B cell (primary cell): ENCODE measurements at regions not wholly inside any gene's neighbourhood (a gene's known extent, or its start where the extent isn't known, plus 50 kb on each side); places are given as distances from the start of the nearest gene placed in this dataset.

ENCODE experiments used
- ATAC-seq: fragments of 200-7000 bp; cut with Tn5 transposase; one replicate; pipeline ENCODE4 v1.10.0; 2021; ENCODE audit warnings: low read depth, mild to moderate bottlenecking, moderate number of reproducible peaks, moderate library complexity
- CTCF ChIA-PET: fragments of 350-600 bp; sonication (Branson Sonifier 250); formaldehyde crosslinking; loops from one replicate; lab custom pipeline; 2021; ENCODE audit warnings: antibody characterized with exemption, inconsistent platforms; lab: Charles Lee
- POLR2A ChIA-PET: fragments of 350-600 bp; sonication (Branson Sonifier 250); formaldehyde crosslinking; loops from one replicate; lab custom pipeline; 2021; ENCODE audit warnings: antibody characterized with exemption; lab: Charles Lee
- DNase-seq: peaks from one replicate; pipeline ENCODE4 v3.0.0; 2013
- H2AFZ ChIP-seq: 2 replicates; pipeline ENCODE4 v1.6.1; 2012; ENCODE audit warnings: mild to moderate bottlenecking, low read depth, low read length; ENCODE audit not compliant: insufficient read depth, poor library complexity, severe bottlenecking
- H3K27ac ChIP-seq, 2 donors: 1 replicate in 1 of 2; 2 replicates in 1 of 2; pipeline ENCODE4 v1.5.1; 2012 to 2013; ENCODE audit warnings: low read length in 2 of 2, mild to moderate bottlenecking in 2 of 2, moderate library complexity in 1 of 2
- H3K27me3 ChIP-seq, 4 experiments: fragments of 200-600 bp in 1 of 4; sonication (generic) in 1 of 4; replicated peaks in 1 of 4; 1 replicate in 2 of 4; 2 replicates in 2 of 4; pipeline versions ENCODE4 v1.6.1 to v1.7.0; 2013 to 2016; ENCODE audit warnings: low read length in 3 of 4, mild to moderate bottlenecking in 2 of 4, mixed read lengths in 1 of 4, moderate library complexity in 1 of 4; ENCODE audit not compliant: insufficient read depth in 4 of 4, control insufficient read depth in 3 of 4; ENCODE audit errors: control extremely low read depth in 1 of 4
- H3K36me3 ChIP-seq, 2 experiments: replicated peaks in 1 of 2; 1 replicate in 1 of 2; 2 replicates in 1 of 2; pipeline versions ENCODE4 v1.6.1 to v1.7.1; 2013; ENCODE audit warnings: low read length in 1 of 2; ENCODE audit not compliant: insufficient read depth in 2 of 2, control insufficient read depth in 1 of 2; ENCODE audit errors: control extremely low read depth in 1 of 2, extremely low read depth in 1 of 2
- H3K4me1 ChIP-seq, 2 donors: fragments of 200-600 bp in 1 of 2; sonication (generic) in 1 of 2; 1 replicate in 1 of 2; 2 replicates in 1 of 2; pipeline versions ENCODE4 v1.5.1 to v1.6.1; 2013 to 2017; ENCODE audit warnings: low read length in 2 of 2; ENCODE audit not compliant: control insufficient read depth in 2 of 2, insufficient read depth in 2 of 2
- H3K4me2 ChIP-seq: replicated peaks from 2 replicates; pipeline ENCODE3; 2012; ENCODE audit warnings: mild to moderate bottlenecking, low read depth, low read length; ENCODE audit not compliant: poor library complexity, severe bottlenecking
- H3K4me3 ChIP-seq, 5 experiments: fragments of 200-600 bp in 1 of 5; sonication (generic) in 1 of 5; 1 replicate in 3 of 5; 2 replicates in 2 of 5; pipeline versions ENCODE4 v1.5.1 to v1.7.0; 2011 to 2016; ENCODE audit warnings: low read length in 4 of 5, mild to moderate bottlenecking in 4 of 5, low read depth in 2 of 5, control low read depth in 1 of 5, moderate library complexity in 1 of 5; ENCODE audit not compliant: insufficient read depth in 1 of 5; ENCODE audit errors: control extremely low read depth in 1 of 5, extremely low read depth in 1 of 5
- H3K79me2 ChIP-seq: fragments of 200-600 bp; sonication (generic); one replicate; pipeline ENCODE4 v1.6.0; 2016; ENCODE audit warnings: low read length; ENCODE audit not compliant: control insufficient read depth, insufficient read depth
- H3K9ac ChIP-seq: fragments of 200-600 bp; sonication (generic); 2 replicates; pipeline ENCODE4 v1.6.1; 2017; ENCODE audit warnings: mild to moderate bottlenecking, low read length, moderate library complexity
- H3K9me3 ChIP-seq, 3 donors: one replicate each; pipeline versions ENCODE4 v1.6.1 to v1.7.1; 2013; ENCODE audit warnings: low read length in 2 of 3; ENCODE audit not compliant: control insufficient read depth in 2 of 3, insufficient read depth in 1 of 3; ENCODE audit errors: control extremely low read depth in 1 of 3
- H4K20me1 ChIP-seq: 2 replicates; pipeline ENCODE4 v1.6.0; 2012; ENCODE audit warnings: mild to moderate bottlenecking, low read length; ENCODE audit not compliant: insufficient read depth, control insufficient read depth, poor library complexity, severe bottlenecking
- H3K27ac Mint-ChIP-seq: one replicate; pipeline ENCODE4 v1.8.0; 2021; ENCODE audit warnings: mixed read lengths
- H3K27me3 Mint-ChIP-seq: one replicate; pipeline ENCODE4 v1.8.0; 2021; ENCODE audit warnings: mixed read lengths
- H3K4me1 Mint-ChIP-seq: one replicate; pipeline ENCODE4 v1.8.0; 2021; ENCODE audit warnings: mixed read lengths
- H3K4me3 Mint-ChIP-seq: one replicate; pipeline ENCODE4 v1.8.0; 2021; ENCODE audit warnings: mixed read lengths
- H3K9me3 Mint-ChIP-seq: one replicate; pipeline ENCODE4 v1.8.0; 2022; ENCODE audit warnings: mixed read lengths; ENCODE audit not compliant: insufficient read depth
- CTCF ChIP-seq: fragments of 200-600 bp; IDR thresholded peaks from one replicate; pipeline ENCODE4 v1.8.0; 2022; ENCODE audit warnings: antibody characterized with exemption, mild to moderate bottlenecking
- EZH2 ChIP-seq: IDR thresholded peaks from 2 replicates; pipeline ENCODE4 v1.6.1; 2012; ENCODE audit warnings: borderline replicate concordance, low read depth, mild to moderate bottlenecking, moderate library complexity, low read length; ENCODE audit not compliant: insufficient read depth, poor library complexity, severe bottlenecking
- WGBS: methylation state at CpG from one replicate; pipeline ENCODE4 v1.1.5; 2013; ENCODE audit warnings: missing lambda C conversion rate; ENCODE audit not compliant: insufficient coverage; 5-methylcytosine and 5-hydroxymethylcytosine counted together
- intact Hi-C: fragments of 100-400 bp; cut with micrococcal nuclease; formaldehyde crosslinking; loops from one replicate; pipeline ENCODE4 v1.10.0; 2022

DNA sequence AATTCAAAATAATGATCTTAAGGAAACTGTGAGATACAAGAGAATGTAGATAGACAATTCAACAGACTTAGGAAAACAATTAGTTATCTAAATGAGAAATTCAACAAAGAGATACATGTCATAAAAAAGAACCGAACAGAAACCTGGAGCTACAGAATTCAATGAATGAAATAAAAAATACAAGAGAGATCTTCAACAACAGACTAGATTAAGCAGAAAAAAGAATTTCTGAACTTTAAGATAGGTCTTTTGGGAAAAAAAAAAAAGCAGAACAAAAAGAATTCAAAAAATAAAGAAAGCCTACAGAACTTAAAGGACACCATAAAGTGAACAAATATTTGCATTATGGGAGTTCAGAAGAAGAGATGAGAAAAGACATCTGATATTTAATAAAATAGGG is 129.1 kb upstream of the FOXK1 start:
- WGBS: no CpG with 5 or more reads among the region's 1 CpG

More for the DNA sequence above, 129.1 kb upstream of the FOXK1 start:
- Histone ChIP-seq H2AFZ (no peak overlapping the region), H3K9ac (no peak overlapping the region), H3K4me1 (no peaks in the 10 kb centered on the region), H4K20me1 (no peaks in the 10 kb centered on the region), H3K79me2 (no peaks in the 10 kb centered on the region), H3K27me3 (peaks cover 0 to 8% (median 0%) of the 10 kb centered on the region in 4 experiments), H3K9me3 (peaks cover 4 to 27% (median 13%) of the 10 kb centered on the region in 3 donors), H3K36me3 (no peaks in the 10 kb centered on the region), H3K4me3 (no peak overlapping the region), H3K27ac (no peak overlapping the region), H3K4me2 (no peak overlapping the region)
- CTCF ChIA-PET: no interaction called here
- DNase-seq (no peak), ATAC-seq (no peak)
- Mint-ChIP-seq H3K4me3 (no peak overlapping the region), H3K27me3 (peaks cover 19% of the 10 kb centered on the region), H3K27ac (no peak overlapping the region), H3K9me3 (peaks cover 10% of the 10 kb centered on the region), H3K4me1 (no peaks in the 10 kb centered on the region)
- intact Hi-C loops: no loop called here
- POLR2A ChIA-PET: no interaction called here
- TF ChIP-seq CTCF (no peak), EZH2 (no peak)
